WTC11 (cell line): ENCODE measurements at regions not wholly inside any gene's neighbourhood (a gene's known extent, or its start where the extent isn't known, plus 50 kb on each side); places are given as distances from the start of the nearest gene placed in this dataset.

Experiments used
- ATAC-seq: fragments of 200-7000 bp; cut with Tn5 transposase; 2 replicates; pipeline ENCODE4 v1.10.0; 2021; ENCODE audit warnings: mild to moderate bottlenecking, moderate library complexity
- CTCF ChIA-PET: fragments of 300-600 bp; sonication (Branson Sonifier 250); formaldehyde crosslinking; loops from one replicate; lab custom pipeline; 2021; ENCODE audit warnings: antibody characterized with exemption; lab: Charles Lee
- POLR2A ChIA-PET: fragments of 350-600 bp; sonication (Branson Sonifier 250); formaldehyde crosslinking; loops from one replicate; lab custom pipeline; 2021; ENCODE audit warnings: antibody characterized with exemption; lab: Charles Lee
- DNase-seq: peaks from one replicate; pipeline ENCODE4 v3.0.0; 2021; ENCODE audit warnings: low spot score
- H3K27ac Mint-ChIP-seq: 2 replicates; pipeline ENCODE4 v1.8.0; 2021; ENCODE audit warnings: mixed read lengths
- H3K27me3 Mint-ChIP-seq: 2 replicates; pipeline ENCODE4 v1.8.0; 2021; ENCODE audit warnings: low read depth, mild to moderate bottlenecking, moderate library complexity, mixed read lengths
- H3K36me3 Mint-ChIP-seq: 2 replicates; pipeline ENCODE4 v1.8.0; 2021; ENCODE audit warnings: mixed read lengths
- H3K4me1 Mint-ChIP-seq: 2 replicates; pipeline ENCODE4 v1.8.0; 2022; ENCODE audit warnings: mixed read lengths
- H3K4me3 Mint-ChIP-seq: 2 replicates; pipeline ENCODE4 v1.8.0; 2021; ENCODE audit warnings: mild to moderate bottlenecking, moderate library complexity, mixed read lengths
- H3K9me3 Mint-ChIP-seq: 2 replicates; pipeline ENCODE4 v1.8.0; 2021; ENCODE audit warnings: mixed read lengths
- ATF1 ChIP-seq: sonication (generic); formaldehyde crosslinking; IDR thresholded peaks from 2 replicates; pipeline ENCODE4 v1.8.1; 2023; ENCODE audit warnings: mild to moderate bottlenecking, moderate library complexity, missing genetic modification reagents
- CREM ChIP-seq: sonication (generic); formaldehyde crosslinking; IDR thresholded peaks from 2 replicates; pipeline ENCODE4 v1.8.1; 2022; ENCODE audit warnings: mild to moderate bottlenecking, missing genetic modification reagents, moderate library complexity
- FOXP1 ChIP-seq: sonication (generic); formaldehyde crosslinking; IDR thresholded peaks from 2 replicates; pipeline ENCODE4 v1.8.0; 2022; ENCODE audit warnings: missing genetic modification reagents, mild to moderate bottlenecking, moderate library complexity, borderline replicate concordance
- FOXP4 ChIP-seq: sonication (generic); formaldehyde crosslinking; IDR thresholded peaks from 2 replicates; pipeline ENCODE4 v1.8.0; 2022; ENCODE audit warnings: mild to moderate bottlenecking, missing genetic modification reagents
- HMGA2 ChIP-seq: fragments of 250-450 bp; sonication (Bioruptor Pico); IDR thresholded peaks from 2 replicates; pipeline ENCODE4 v1.4.0; 2021; ENCODE audit warnings: mild to moderate bottlenecking, moderate library complexity
- IRF2 ChIP-seq: sonication (generic); formaldehyde crosslinking; IDR thresholded peaks from 2 replicates; pipeline ENCODE4 v1.8.0; 2022; ENCODE audit warnings: low read depth, missing genetic modification reagents, borderline replicate concordance
- MLX ChIP-seq: sonication (generic); formaldehyde crosslinking; IDR thresholded peaks from 2 replicates; pipeline ENCODE4 v1.8.1; 2023; ENCODE audit warnings: mild to moderate bottlenecking, missing genetic modification reagents, moderate library complexity
- NFYB ChIP-seq: sonication (generic); formaldehyde crosslinking; conservative IDR thresholded peaks from 2 replicates; pipeline ENCODE4 v1.8.0; 2022; ENCODE audit warnings: low read depth, missing genetic modification reagents
- RELA ChIP-seq: sonication (generic); formaldehyde crosslinking; IDR thresholded peaks from 2 replicates; pipeline ENCODE4 v1.8.1; 2022; ENCODE audit warnings: missing genetic modification reagents, mild to moderate bottlenecking, borderline replicate concordance
- RORB ChIP-seq: fragments of 250-450 bp; sonication (Bioruptor Pico); IDR thresholded peaks from 2 replicates; pipeline ENCODE4 v1.9.0; 2021; ENCODE audit warnings: mild to moderate bottlenecking
- SMAD4 ChIP-seq: sonication (generic); formaldehyde crosslinking; IDR thresholded peaks from 2 replicates; pipeline ENCODE4 v1.8.0; 2022; ENCODE audit warnings: mild to moderate bottlenecking, missing genetic modification reagents
- SP1 ChIP-seq: sonication (generic); formaldehyde crosslinking; conservative IDR thresholded peaks from 2 replicates; pipeline ENCODE4 v1.8.1; 2022; ENCODE audit warnings: missing genetic modification reagents
- TEAD1 ChIP-seq: sonication (generic); formaldehyde crosslinking; IDR thresholded peaks from 2 replicates; pipeline ENCODE4 v1.8.0; 2022; ENCODE audit warnings: mild to moderate bottlenecking, missing genetic modification reagents
- TEAD4 ChIP-seq: sonication (generic); formaldehyde crosslinking; IDR thresholded peaks from 2 replicates; pipeline ENCODE4 v1.8.0; 2022; ENCODE audit warnings: mild to moderate bottlenecking, missing genetic modification reagents
- ZNF396 ChIP-seq: fragments of 250-450 bp; sonication (Bioruptor Pico); IDR thresholded peaks from 2 replicates; pipeline ENCODE4 v1.8.0; 2021; ENCODE audit warnings: mild to moderate bottlenecking, moderate library complexity, borderline replicate concordance
- ZNF671 ChIP-seq: fragments of 250-450 bp; sonication (Bioruptor Pico); IDR thresholded peaks from 2 replicates; pipeline ENCODE4 v1.8.0; 2021; ENCODE audit warnings: mild to moderate bottlenecking
- TF ChIP-seq, protein P1 (sequence below): sonication (generic); formaldehyde crosslinking; IDR thresholded peaks from 2 replicates; pipeline ENCODE4 v1.8.0; 2022; ENCODE audit warnings: missing genetic modification reagents
- TF ChIP-seq, protein P2 (sequence below): fragments of 250-450 bp; sonication (Bioruptor Pico); IDR thresholded peaks from 2 replicates; pipeline ENCODE4 v1.9.0; 2021; ENCODE audit warnings: moderate library complexity, mild to moderate bottlenecking, inconsistent platforms, borderline replicate concordance
- TF ChIP-seq, protein P3 (sequence below): sonication (generic); formaldehyde crosslinking; IDR thresholded peaks from 2 replicates; pipeline ENCODE4 v1.8.0; 2023; ENCODE audit warnings: missing genetic modification reagents, mild to moderate bottlenecking, borderline replicate concordance

GRCh38 chrX:117138070-117138469, 675.3 kb upstream of the CT83 start (continued):
- TF ChIP-seq, protein P1, sequence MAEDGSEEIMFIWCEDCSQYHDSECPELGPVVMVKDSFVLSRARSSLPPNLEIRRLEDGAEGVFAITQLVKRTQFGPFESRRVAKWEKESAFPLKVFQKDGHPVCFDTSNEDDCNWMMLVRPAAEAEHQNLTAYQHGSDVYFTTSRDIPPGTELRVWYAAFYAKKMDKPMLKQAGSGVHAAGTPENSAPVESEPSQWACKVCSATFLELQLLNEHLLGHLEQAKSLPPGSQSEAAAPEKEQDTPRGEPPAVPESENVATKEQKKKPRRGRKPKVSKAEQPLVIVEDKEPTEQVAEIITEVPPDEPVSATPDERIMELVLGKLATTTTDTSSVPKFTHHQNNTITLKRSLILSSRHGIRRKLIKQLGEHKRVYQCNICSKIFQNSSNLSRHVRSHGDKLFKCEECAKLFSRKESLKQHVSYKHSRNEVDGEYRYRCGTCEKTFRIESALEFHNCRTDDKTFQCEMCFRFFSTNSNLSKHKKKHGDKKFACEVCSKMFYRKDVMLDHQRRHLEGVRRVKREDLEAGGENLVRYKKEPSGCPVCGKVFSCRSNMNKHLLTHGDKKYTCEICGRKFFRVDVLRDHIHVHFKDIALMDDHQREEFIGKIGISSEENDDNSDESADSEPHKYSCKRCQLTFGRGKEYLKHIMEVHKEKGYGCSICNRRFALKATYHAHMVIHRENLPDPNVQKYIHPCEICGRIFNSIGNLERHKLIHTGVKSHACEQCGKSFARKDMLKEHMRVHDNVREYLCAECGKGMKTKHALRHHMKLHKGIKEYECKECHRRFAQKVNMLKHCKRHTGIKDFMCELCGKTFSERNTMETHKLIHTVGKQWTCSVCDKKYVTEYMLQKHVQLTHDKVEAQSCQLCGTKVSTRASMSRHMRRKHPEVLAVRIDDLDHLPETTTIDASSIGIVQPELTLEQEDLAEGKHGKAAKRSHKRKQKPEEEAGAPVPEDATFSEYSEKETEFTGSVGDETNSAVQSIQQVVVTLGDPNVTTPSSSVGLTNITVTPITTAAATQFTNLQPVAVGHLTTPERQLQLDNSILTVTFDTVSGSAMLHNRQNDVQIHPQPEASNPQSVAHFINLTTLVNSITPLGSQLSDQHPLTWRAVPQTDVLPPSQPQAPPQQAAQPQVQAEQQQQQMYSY (CRISPR knock-in tag): no peak
- TF ChIP-seq, protein P2, sequence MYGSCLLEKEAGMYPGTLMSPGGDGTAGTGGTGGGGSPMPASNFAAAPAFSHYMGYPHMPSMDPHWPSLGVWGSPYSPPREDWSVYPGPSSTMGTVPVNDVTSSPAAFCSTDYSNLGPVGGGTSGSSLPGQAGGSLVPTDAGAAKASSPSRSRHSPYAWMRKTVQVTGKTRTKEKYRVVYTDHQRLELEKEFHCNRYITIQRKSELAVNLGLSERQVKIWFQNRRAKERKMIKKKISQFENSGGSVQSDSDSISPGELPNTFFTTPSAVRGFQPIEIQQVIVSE (CRISPR knock-in tag): no peak

GRCh38 chrX:117134983-117135382, 672.2 kb upstream of the CT83 start:
- ChIA-PET CTCF (no interaction called here), POLR2A (no interaction called here)
- no peak overlapping the region for H3K27ac Mint-ChIP-seq
- 0 out of 2 replicates have a peak, but pooled peaks cover 3% of the 10 kb centered on the region for H3K36me3 Mint-ChIP-seq
- peaks cover 3% of the 10 kb centered on the region for H3K9me3 Mint-ChIP-seq
- ATAC-seq (no peak), DNase-seq (no peak)
- no peaks in the 10 kb centered on the region for H3K4me1 Mint-ChIP-seq
- H3K4me3 Mint-ChIP-seq: no peak overlapping the region
- TF ChIP-seq SMAD4 (CRISPR knock-in tag): no peak
- no peak for TF ChIP-seq FOXP4 (CRISPR knock-in tag)
- TF ChIP-seq NFYB (CRISPR knock-in tag): no peak
- no peak for TF ChIP-seq ZNF396 (CRISPR knock-in tag)
- TF ChIP-seq TEAD1 (CRISPR knock-in tag): no peak
- no peak for TF ChIP-seq RORB (CRISPR knock-in tag)
- no peak for TF ChIP-seq IRF2 (CRISPR knock-in tag)
- no peak for TF ChIP-seq FOXP1
- no peak for TF ChIP-seq CREM (CRISPR knock-in tag)
- TF ChIP-seq ATF1 (CRISPR knock-in tag): no peak
- TF ChIP-seq ZNF671 (CRISPR knock-in tag): no peak
- TF ChIP-seq SP1 (CRISPR knock-in tag): no peak
- TF ChIP-seq HMGA2 (CRISPR knock-in tag): no peak
- TF ChIP-seq MLX (CRISPR knock-in tag): no peak
- TF ChIP-seq, protein P3, sequence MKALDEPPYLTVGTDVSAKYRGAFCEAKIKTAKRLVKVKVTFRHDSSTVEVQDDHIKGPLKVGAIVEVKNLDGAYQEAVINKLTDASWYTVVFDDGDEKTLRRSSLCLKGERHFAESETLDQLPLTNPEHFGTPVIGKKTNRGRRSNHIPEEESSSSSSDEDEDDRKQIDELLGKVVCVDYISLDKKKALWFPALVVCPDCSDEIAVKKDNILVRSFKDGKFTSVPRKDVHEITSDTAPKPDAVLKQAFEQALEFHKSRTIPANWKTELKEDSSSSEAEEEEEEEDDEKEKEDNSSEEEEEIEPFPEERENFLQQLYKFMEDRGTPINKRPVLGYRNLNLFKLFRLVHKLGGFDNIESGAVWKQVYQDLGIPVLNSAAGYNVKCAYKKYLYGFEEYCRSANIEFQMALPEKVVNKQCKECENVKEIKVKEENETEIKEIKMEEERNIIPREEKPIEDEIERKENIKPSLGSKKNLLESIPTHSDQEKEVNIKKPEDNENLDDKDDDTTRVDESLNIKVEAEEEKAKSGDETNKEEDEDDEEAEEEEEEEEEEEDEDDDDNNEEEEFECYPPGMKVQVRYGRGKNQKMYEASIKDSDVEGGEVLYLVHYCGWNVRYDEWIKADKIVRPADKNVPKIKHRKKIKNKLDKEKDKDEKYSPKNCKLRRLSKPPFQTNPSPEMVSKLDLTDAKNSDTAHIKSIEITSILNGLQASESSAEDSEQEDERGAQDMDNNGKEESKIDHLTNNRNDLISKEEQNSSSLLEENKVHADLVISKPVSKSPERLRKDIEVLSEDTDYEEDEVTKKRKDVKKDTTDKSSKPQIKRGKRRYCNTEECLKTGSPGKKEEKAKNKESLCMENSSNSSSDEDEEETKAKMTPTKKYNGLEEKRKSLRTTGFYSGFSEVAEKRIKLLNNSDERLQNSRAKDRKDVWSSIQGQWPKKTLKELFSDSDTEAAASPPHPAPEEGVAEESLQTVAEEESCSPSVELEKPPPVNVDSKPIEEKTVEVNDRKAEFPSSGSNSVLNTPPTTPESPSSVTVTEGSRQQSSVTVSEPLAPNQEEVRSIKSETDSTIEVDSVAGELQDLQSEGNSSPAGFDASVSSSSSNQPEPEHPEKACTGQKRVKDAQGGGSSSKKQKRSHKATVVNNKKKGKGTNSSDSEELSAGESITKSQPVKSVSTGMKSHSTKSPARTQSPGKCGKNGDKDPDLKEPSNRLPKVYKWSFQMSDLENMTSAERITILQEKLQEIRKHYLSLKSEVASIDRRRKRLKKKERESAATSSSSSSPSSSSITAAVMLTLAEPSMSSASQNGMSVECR (CRISPR knock-in tag): no peak
- TF ChIP-seq TEAD4: no peak
- no peak for TF ChIP-seq RELA (CRISPR knock-in tag)
- TF ChIP-seq, all 79 proteins: peak for 0
- H3K27me3 Mint-ChIP-seq: no peaks in the 10 kb centered on the region
